ENCODE measurements at regions not wholly inside any gene's neighbourhood (a gene's known extent, or its start where the extent isn't known, plus 50 kb on each side); places are given as distances from the start of the nearest gene placed in this dataset.

GRCh38 chr9:85142496-85142911 is 473.0 kb downstream of the NTRK2 start:
- TF ChIP-seq CTCF (IDR thresholded peaks at IDR 0.05; ENCODE audit: insufficient read depth, low read length) (no peak), POLR2AphosphoS5 (IDR thresholded peaks at IDR 0.05; ENCODE audit: low read depth) (no peak), GABPA (IDR thresholded peaks at IDR 0.05; ENCODE audit: low read depth) (no peak), SPI1 (IDR thresholded peaks at IDR 0.05; ENCODE audit: borderline replicate concordance, low read depth) (no peak), REST (IDR thresholded peaks at IDR 0.05; ENCODE audit: insufficient replicate concordance, low read depth) (no peak)

Measured in HL-60 (cell line).